ENCODE measurements at regions not wholly inside any gene's neighbourhood (a gene's known extent, or its start where the extent isn't known, plus 50 kb on each side); places are given as distances from the start of the nearest gene placed in this dataset.

DNA sequence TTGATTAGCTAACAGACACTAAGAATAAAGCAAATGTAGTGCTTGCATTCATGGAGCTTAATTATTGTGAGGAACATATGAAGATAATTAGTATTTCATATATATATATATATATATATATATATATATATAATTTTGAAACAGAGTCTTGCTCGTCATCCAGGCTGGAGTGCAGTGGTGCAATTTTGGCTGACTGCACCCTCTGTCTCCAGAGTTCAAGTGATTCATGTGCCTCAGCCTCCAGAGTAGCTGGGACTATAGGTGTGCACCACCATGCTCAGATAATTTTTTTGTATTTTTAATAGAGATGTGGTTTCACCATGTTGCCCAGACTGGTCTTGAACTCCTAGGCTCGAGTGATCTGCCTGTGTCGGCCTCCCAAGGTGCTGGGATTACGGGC lies 1091.6 kb upstream of the TMEM132C start:
- H3K4me1 ChIP-seq (ENCODE audit: control extremely low read depth in 1 of 4, control insufficient read depth in 4 of 4, insufficient read depth in 4 of 4, low read length in 3 of 4) = no peaks in the 10 kb centered on the region
- POLR2A ChIA-PET = no interaction called here
- H3K4me3 ChIP-seq (ENCODE audit: control insufficient read depth in 1 of 7, extremely low read depth in 1 of 7, insufficient read depth in 4 of 7, low read depth in 2 of 7, low read length in 6 of 7) = no peak overlapping the region
- CTCF ChIA-PET = no interaction called here
- peaks cover 0 to 3% (median 0%) of the 10 kb centered on the region in 5 experiments for H3K27me3 ChIP-seq (replicated peaks in 2 of 5; ENCODE audit: control insufficient read depth in 4 of 5, insufficient read depth in 5 of 5, low read length in 4 of 5)
- H3K27ac ChIP-seq (ENCODE audit: insufficient read depth in 1 of 2, low read depth in 1 of 2, low read length in 2 of 2, poor library complexity in 1 of 2, severe bottlenecking in 2 of 2) = no peak overlapping the region
- DNase-seq = no peak
- no CpG with 5 or more reads among the region's 4 CpGs for WGBS (ENCODE audit: insufficient coverage)
- no peaks in the 10 kb centered on the region for H3K36me3 ChIP-seq (ENCODE audit: control insufficient read depth in 4 of 4, insufficient read depth in 4 of 4, low read length in 3 of 4)
- H3K9me3 ChIP-seq (ENCODE audit: control extremely low read depth in 1 of 5, control insufficient read depth in 4 of 5, insufficient read depth in 2 of 5, low read depth in 1 of 5, low read length in 4 of 5) = peaks cover 0 to 20% (median 13%) of the 10 kb centered on the region in 5 experiments

DNA sequence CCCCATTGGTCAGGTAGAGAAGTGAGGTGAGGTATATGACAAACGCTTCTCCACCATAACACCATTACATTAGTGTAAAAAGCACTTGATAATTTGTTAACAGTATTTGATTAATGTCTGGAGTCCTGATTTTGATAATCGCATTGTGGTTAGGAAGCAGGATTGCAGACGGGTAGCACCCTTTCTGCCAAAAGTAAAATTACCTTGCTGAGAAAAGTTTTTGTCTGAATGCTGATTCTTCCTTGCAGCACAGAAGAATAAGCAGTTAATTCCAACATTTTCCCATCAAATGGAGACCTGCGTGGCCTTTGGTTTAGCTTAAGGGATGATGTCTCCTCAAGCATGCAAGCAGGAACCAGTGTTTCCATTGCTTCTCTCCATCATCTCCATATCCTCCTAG lies 1090.2 kb upstream of the TMEM132C start:
- ChIA-PET POLR2A (no interaction called here), CTCF (no interaction called here)
- WGBS (ENCODE audit: insufficient coverage) = 100% methylated on average over 2 of the region's 4 CpGs
- DNase-seq = no peak
- H3K27ac ChIP-seq (ENCODE audit: insufficient read depth in 1 of 2, low read depth in 1 of 2, low read length in 2 of 2, poor library complexity in 1 of 2, severe bottlenecking in 2 of 2) = no peak overlapping the region
- H3K27me3 ChIP-seq (replicated peaks in 2 of 5; ENCODE audit: control insufficient read depth in 4 of 5, insufficient read depth in 5 of 5, low read length in 4 of 5) = no peaks in the 10 kb centered on the region
- H3K4me3 ChIP-seq (ENCODE audit: control insufficient read depth in 1 of 7, extremely low read depth in 1 of 7, insufficient read depth in 4 of 7, low read depth in 2 of 7, low read length in 6 of 7) = no peak overlapping the region
- no peaks in the 10 kb centered on the region for H3K4me1 ChIP-seq (ENCODE audit: control extremely low read depth in 1 of 4, control insufficient read depth in 4 of 4, insufficient read depth in 4 of 4, low read length in 3 of 4)
- no peaks in the 10 kb centered on the region for H3K36me3 ChIP-seq (ENCODE audit: control insufficient read depth in 4 of 4, insufficient read depth in 4 of 4, low read length in 3 of 4)
- H3K9me3 ChIP-seq (ENCODE audit: control extremely low read depth in 1 of 5, control insufficient read depth in 4 of 5, insufficient read depth in 2 of 5, low read depth in 1 of 5, low read length in 4 of 5) = peaks cover 0 to 20% (median 13%) of the 10 kb centered on the region in 5 experiments

DNA sequence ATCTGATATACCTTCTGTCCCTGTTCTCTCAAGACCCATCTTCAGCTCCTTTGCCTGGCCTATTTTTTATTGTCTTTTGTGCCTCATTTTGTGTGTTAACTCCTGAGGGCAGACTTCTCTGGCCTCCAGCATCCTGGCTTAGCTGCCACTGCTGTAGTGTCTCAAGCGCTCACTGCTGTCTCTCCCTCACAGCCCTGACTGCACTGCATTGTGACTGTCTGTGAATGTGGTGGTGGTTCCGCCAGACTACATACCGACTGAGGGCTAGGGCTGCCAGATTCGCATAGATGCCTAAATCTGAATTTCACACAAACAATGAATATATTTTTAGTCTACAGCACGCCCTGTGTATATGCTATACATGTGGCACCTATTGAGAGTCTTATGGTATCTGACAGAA lies 1088.9 kb upstream of the TMEM132C start:
- ChIA-PET CTCF (no interaction called here), POLR2A (no interaction called here)
- DNase-seq = no peak
- H3K9me3 ChIP-seq (ENCODE audit: control extremely low read depth in 1 of 5, control insufficient read depth in 4 of 5, insufficient read depth in 2 of 5, low read depth in 1 of 5, low read length in 4 of 5) = peaks cover 0 to 20% (median 13%) of the 10 kb centered on the region in 5 experiments
- no peaks in the 10 kb centered on the region for H3K27me3 ChIP-seq (replicated peaks in 2 of 5; ENCODE audit: control insufficient read depth in 4 of 5, insufficient read depth in 5 of 5, low read length in 4 of 5)
- no peaks in the 10 kb centered on the region for H3K4me1 ChIP-seq (ENCODE audit: control extremely low read depth in 1 of 4, control insufficient read depth in 4 of 4, insufficient read depth in 4 of 4, low read length in 3 of 4)
- no CpG with 5 or more reads among the region's 5 CpGs for WGBS (ENCODE audit: insufficient coverage)
- no peak overlapping the region for H3K4me3 ChIP-seq (ENCODE audit: control insufficient read depth in 1 of 7, extremely low read depth in 1 of 7, insufficient read depth in 4 of 7, low read depth in 2 of 7, low read length in 6 of 7)
- H3K27ac ChIP-seq (ENCODE audit: insufficient read depth in 1 of 2, low read depth in 1 of 2, low read length in 2 of 2, poor library complexity in 1 of 2, severe bottlenecking in 2 of 2) = no peak overlapping the region
- H3K36me3 ChIP-seq (ENCODE audit: control insufficient read depth in 4 of 4, insufficient read depth in 4 of 4, low read length in 3 of 4) = no peaks in the 10 kb centered on the region

DNA sequence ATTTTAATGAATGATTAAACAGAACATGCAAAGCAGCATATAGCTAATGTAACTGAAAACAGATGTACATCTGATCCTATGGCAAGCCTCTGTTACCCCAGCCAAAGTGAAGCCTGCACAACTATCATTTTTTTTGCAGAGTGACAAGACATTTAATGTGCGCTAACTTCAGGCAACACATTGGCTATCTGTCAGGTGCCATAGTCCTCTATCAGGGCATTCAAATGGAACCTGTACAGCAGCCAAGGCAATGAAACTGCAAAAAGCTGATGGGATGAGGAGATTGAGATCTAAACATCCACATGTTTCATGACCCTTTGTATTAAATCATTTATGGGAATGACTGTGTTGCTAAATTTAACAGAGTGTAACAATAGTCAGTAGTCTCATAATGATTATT lies 1088.5 kb upstream of the TMEM132C start:
- Histone ChIP-seq H3K4me3 (ENCODE audit: control insufficient read depth in 1 of 7, extremely low read depth in 1 of 7, insufficient read depth in 4 of 7, low read depth in 2 of 7, low read length in 6 of 7) (no peak overlapping the region), H3K36me3 (ENCODE audit: control insufficient read depth in 4 of 4, insufficient read depth in 4 of 4, low read length in 3 of 4) (no peaks in the 10 kb centered on the region), H3K27me3 (replicated peaks in 2 of 5; ENCODE audit: control insufficient read depth in 4 of 5, insufficient read depth in 5 of 5, low read length in 4 of 5) (no peaks in the 10 kb centered on the region), H3K4me1 (ENCODE audit: control extremely low read depth in 1 of 4, control insufficient read depth in 4 of 4, insufficient read depth in 4 of 4, low read length in 3 of 4) (no peaks in the 10 kb centered on the region), H3K9me3 (ENCODE audit: control extremely low read depth in 1 of 5, control insufficient read depth in 4 of 5, insufficient read depth in 2 of 5, low read depth in 1 of 5, low read length in 4 of 5) (peaks cover 0 to 20% (median 13%) of the 10 kb centered on the region in 5 experiments), H3K27ac (ENCODE audit: insufficient read depth in 1 of 2, low read depth in 1 of 2, low read length in 2 of 2, poor library complexity in 1 of 2, severe bottlenecking in 2 of 2) (no peak overlapping the region)
- CTCF ChIA-PET = no interaction called here
- POLR2A ChIA-PET = no interaction called here
- no CpG with 5 or more reads among the region's 1 CpG for WGBS (ENCODE audit: insufficient coverage)
- DNase-seq = no peak

DNA sequence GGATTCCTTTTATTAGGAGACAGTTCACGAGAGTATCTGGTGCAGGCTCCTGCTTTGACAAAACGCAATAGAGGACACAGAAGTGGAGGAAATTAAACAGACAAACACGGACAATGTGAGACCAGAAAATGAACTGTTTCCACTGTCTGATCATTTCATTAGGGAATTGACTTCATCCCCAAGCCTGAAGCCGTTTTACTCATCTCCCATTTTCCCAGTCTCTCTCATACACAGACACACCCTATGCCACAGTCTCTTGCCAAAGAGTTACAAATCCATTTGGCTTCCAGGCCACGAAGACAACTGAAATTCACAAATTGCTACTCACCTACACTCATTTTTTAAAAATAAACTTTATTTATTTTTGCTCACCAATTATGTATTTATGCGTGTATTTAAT lies 1087.8 kb upstream of the TMEM132C start:
- H3K4me3 ChIP-seq (ENCODE audit: control insufficient read depth in 1 of 7, extremely low read depth in 1 of 7, insufficient read depth in 4 of 7, low read depth in 2 of 7, low read length in 6 of 7) = no peak overlapping the region
- no peaks in the 10 kb centered on the region for H3K27me3 ChIP-seq (replicated peaks in 2 of 5; ENCODE audit: control insufficient read depth in 4 of 5, insufficient read depth in 5 of 5, low read length in 4 of 5)
- no peak for DNase-seq
- ChIA-PET CTCF (no interaction called here), POLR2A (no interaction called here)
- H3K4me1 ChIP-seq (ENCODE audit: control extremely low read depth in 1 of 4, control insufficient read depth in 4 of 4, insufficient read depth in 4 of 4, low read length in 3 of 4) = no peaks in the 10 kb centered on the region
- no peak overlapping the region for H3K27ac ChIP-seq (ENCODE audit: insufficient read depth in 1 of 2, low read depth in 1 of 2, low read length in 2 of 2, poor library complexity in 1 of 2, severe bottlenecking in 2 of 2)
- 88% methylated on average over 4 of the region's 6 CpGs for WGBS (ENCODE audit: insufficient coverage)
- H3K9me3 ChIP-seq (ENCODE audit: control extremely low read depth in 1 of 5, control insufficient read depth in 4 of 5, insufficient read depth in 2 of 5, low read depth in 1 of 5, low read length in 4 of 5) = peaks cover 0 to 20% (median 13%) of the 10 kb centered on the region in 5 experiments
- no peaks in the 10 kb centered on the region for H3K36me3 ChIP-seq (ENCODE audit: control insufficient read depth in 4 of 4, insufficient read depth in 4 of 4, low read length in 3 of 4)

DNA sequence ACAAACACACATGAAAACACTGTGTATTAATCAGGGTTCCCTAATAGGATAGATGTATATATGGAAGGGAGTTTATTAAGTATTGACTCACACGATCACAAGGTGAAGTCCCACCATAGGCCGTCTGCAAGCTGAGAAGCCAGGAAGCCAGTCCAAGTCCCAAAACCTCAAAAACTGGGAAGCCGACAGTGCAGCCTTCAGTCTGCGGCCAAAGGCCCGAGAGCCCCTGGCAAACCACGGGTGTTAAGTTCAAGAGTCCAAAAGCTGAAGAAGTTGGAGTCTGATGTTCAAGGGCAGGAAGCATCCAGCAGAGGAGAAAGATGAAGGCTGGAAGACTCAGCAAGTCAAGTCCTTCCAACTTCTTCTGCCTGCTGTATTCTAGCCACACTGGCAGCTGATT lies 1085.0 kb upstream of the TMEM132C start:
- WGBS (ENCODE audit: insufficient coverage) = 89% methylated on average over 6 of the region's 6 CpGs
- Histone ChIP-seq H3K4me3 (ENCODE audit: control insufficient read depth in 1 of 7, extremely low read depth in 1 of 7, insufficient read depth in 4 of 7, low read depth in 2 of 7, low read length in 6 of 7) (no peak overlapping the region), H3K9me3 (ENCODE audit: control extremely low read depth in 1 of 5, control insufficient read depth in 4 of 5, insufficient read depth in 2 of 5, low read depth in 1 of 5, low read length in 4 of 5) (peaks cover 0 to 14% (median 4%) of the 10 kb centered on the region in 5 experiments), H3K4me1 (ENCODE audit: control extremely low read depth in 1 of 4, control insufficient read depth in 4 of 4, insufficient read depth in 4 of 4, low read length in 3 of 4) (no peaks in the 10 kb centered on the region), H3K36me3 (ENCODE audit: control insufficient read depth in 4 of 4, insufficient read depth in 4 of 4, low read length in 3 of 4) (no peaks in the 10 kb centered on the region), H3K27ac (ENCODE audit: insufficient read depth in 1 of 2, low read depth in 1 of 2, low read length in 2 of 2, poor library complexity in 1 of 2, severe bottlenecking in 2 of 2) (no peak overlapping the region), H3K27me3 (replicated peaks in 2 of 5; ENCODE audit: control insufficient read depth in 4 of 5, insufficient read depth in 5 of 5, low read length in 4 of 5) (no peaks in the 10 kb centered on the region)
- CTCF ChIA-PET = no interaction called here
- DNase-seq = no peak
- POLR2A ChIA-PET = no interaction called here

DNA sequence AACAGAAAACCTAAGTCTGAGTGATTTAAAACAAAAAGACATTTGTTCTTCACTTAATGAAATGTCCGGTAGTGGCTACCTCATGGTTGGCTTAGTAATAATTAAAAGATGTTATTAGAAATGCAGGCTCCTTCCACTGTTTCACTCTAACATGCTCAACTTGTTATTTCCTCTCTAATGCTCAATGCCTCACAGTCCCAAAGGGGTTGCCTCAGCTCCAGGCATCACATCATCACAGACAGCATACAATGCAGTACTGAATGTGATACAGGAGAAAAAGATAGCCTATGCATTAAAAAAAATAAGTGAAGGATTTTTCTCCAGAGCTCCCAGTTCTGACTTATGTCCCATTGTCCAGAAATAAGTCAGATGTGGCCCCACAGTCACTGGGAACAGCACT lies 1077.0 kb upstream of the TMEM132C start:
- no peaks in the 10 kb centered on the region for H3K4me1 ChIP-seq (ENCODE audit: control extremely low read depth in 1 of 4, control insufficient read depth in 4 of 4, insufficient read depth in 4 of 4, low read length in 3 of 4)
- H3K27ac ChIP-seq (ENCODE audit: insufficient read depth in 1 of 2, low read depth in 1 of 2, low read length in 2 of 2, poor library complexity in 1 of 2, severe bottlenecking in 2 of 2) = no peak overlapping the region
- WGBS (ENCODE audit: insufficient coverage) = no CpG with 5 or more reads among the region's 1 CpG
- no peaks in the 10 kb centered on the region for H3K36me3 ChIP-seq (ENCODE audit: control insufficient read depth in 4 of 4, insufficient read depth in 4 of 4, low read length in 3 of 4)
- H3K27me3 ChIP-seq (replicated peaks in 2 of 5; ENCODE audit: control insufficient read depth in 4 of 5, insufficient read depth in 5 of 5, low read length in 4 of 5) = no peaks in the 10 kb centered on the region
- peaks cover 0 to 4% (median 0%) of the 10 kb centered on the region in 5 experiments for H3K9me3 ChIP-seq (ENCODE audit: control extremely low read depth in 1 of 5, control insufficient read depth in 4 of 5, insufficient read depth in 2 of 5, low read depth in 1 of 5, low read length in 4 of 5)
- H3K4me3 ChIP-seq (ENCODE audit: control insufficient read depth in 1 of 7, extremely low read depth in 1 of 7, insufficient read depth in 4 of 7, low read depth in 2 of 7, low read length in 6 of 7) = no peak overlapping the region
- ChIA-PET POLR2A (no interaction called here), CTCF (no interaction called here)
- no peak for DNase-seq

All from common myeloid progenitor, CD34-positive (primary cell).